ENCODE measurements at regions not wholly inside any gene's neighbourhood (a gene's known extent, or its start where the extent isn't known, plus 50 kb on each side); places are given as distances from the start of the nearest gene placed in this dataset.

- DNase-seq (ENCODE audit: low spot score), result no peak
These were observed 131.3 kb downstream of the INHBB start for GRCh38 chr2:120477198-120477597.

- DNase-seq (ENCODE audit: low spot score), result no peak
These were observed 132.0 kb downstream of the INHBB start for GRCh38 chr2:120477831-120478481.

- no peak for DNase-seq (ENCODE audit: low spot score)
These were observed 134.5 kb downstream of the INHBB start for GRCh38 chr2:120480346-120480902.

GRCh38 chr2:120480903-120481445, 135.0 kb downstream of the INHBB start:
- no peak for DNase-seq (ENCODE audit: low spot score)

GRCh38 chr2:120481446-120482194, 135.7 kb downstream of the INHBB start:
- DNase-seq (ENCODE audit: low spot score), result no peak

- DNase-seq (ENCODE audit: low spot score), result no peak
These were observed 136.4 kb downstream of the INHBB start for GRCh38 chr2:120482334-120482733.

GRCh38 chr2:120483355-120483754, 137.4 kb downstream of the INHBB start:
- no peak for DNase-seq (ENCODE audit: low spot score)

- no peak for DNase-seq (ENCODE audit: low spot score)
These were observed 139.2 kb downstream of the INHBB start for GRCh38 chr2:120485096-120485495.

GRCh38 chr2:120486441-120486840, 140.5 kb downstream of the INHBB start:
- DNase-seq (ENCODE audit: low spot score), result no peak

GRCh38 chr2:120486946-120487345, 141.0 kb downstream of the INHBB start:
- peak; percentile 17 for DNase-seq (ENCODE audit: low spot score)

GRCh38 chr2:120488531-120488930, 142.6 kb downstream of the INHBB start:
- DNase-seq (ENCODE audit: low spot score), result no peak

- no peak for DNase-seq (ENCODE audit: low spot score)
These were observed 143.1 kb downstream of the INHBB start for GRCh38 chr2:120489023-120489422.

GRCh38 chr2:120490091-120490798, 144.3 kb downstream of the INHBB start:
- DNase-seq (ENCODE audit: low spot score), result no peak

GRCh38 chr2:120491111-120491625, 145.2 kb downstream of the INHBB start:
- DNase-seq (ENCODE audit: low spot score), result no peak

GRCh38 chr2:120493231-120493630, 147.3 kb downstream of the INHBB start:
- DNase-seq (ENCODE audit: low spot score), result no peak

- no peak for DNase-seq (ENCODE audit: low spot score)
These were observed 148.5 kb downstream of the INHBB start for GRCh38 chr2:120494446-120494845.

GRCh38 chr2:120495586-120495985, 149.7 kb downstream of the INHBB start:
- DNase-seq (ENCODE audit: low spot score), result no peak

- no peak for DNase-seq (ENCODE audit: low spot score)
These were observed 150.3 kb downstream of the INHBB start for GRCh38 chr2:120496235-120496634.

GRCh38 chr2:120496759-120497158, 150.8 kb downstream of the INHBB start:
- no peak for DNase-seq (ENCODE audit: low spot score)

GRCh38 chr2:120497261-120497977, 151.5 kb downstream of the INHBB start:
- no peak for DNase-seq (ENCODE audit: low spot score)

GRCh38 chr2:120498121-120498520, 152.2 kb downstream of the INHBB start:
- no peak for DNase-seq (ENCODE audit: low spot score)

All from LoVo (cell line).